Liver (tissue), 8 donors: ENCODE measurements at regions not wholly inside any gene's neighbourhood (a gene's known extent, or its start where the extent isn't known, plus 50 kb on each side); places are given as distances from the start of the nearest gene placed in this dataset.
"Not testable (repeated sequence)": the region's sequence is repeated elsewhere in the genome, so short reads cannot be mapped to it uniquely, and the experiment has no call there.

Experiments
- DNase-seq: peaks from one replicate; pipeline ENCODE4 v3.0.0-alpha.2; 2017; ENCODE audit warnings: low spot score
- H3K27ac ChIP-seq, 2 donors: one replicate each; pipeline ENCODE4 v1.7.0; 2013; ENCODE audit warnings: inconsistent platforms in 2 of 2, low read length in 2 of 2, control low read depth in 1 of 2, low read depth in 1 of 2, mild to moderate bottlenecking in 1 of 2
- H3K27me3 ChIP-seq, 4 donors: one replicate each; pipeline versions ENCODE4 v1.6.1 to v1.7.0; 2013; ENCODE audit warnings: low read length in 3 of 4, inconsistent platforms in 1 of 4, mild to moderate bottlenecking in 1 of 4, moderate library complexity in 1 of 4; ENCODE audit not compliant: control insufficient read depth in 4 of 4, insufficient read depth in 4 of 4
- H3K36me3 ChIP-seq, 4 donors: one replicate each; pipeline versions ENCODE4 v1.6.1 to v1.7.0; 2013; ENCODE audit warnings: low read length in 3 of 4, mild to moderate bottlenecking in 3 of 4, low read depth in 1 of 4, moderate library complexity in 1 of 4; ENCODE audit not compliant: control insufficient read depth in 4 of 4, insufficient read depth in 3 of 4
- H3K4me1 ChIP-seq, 4 donors: one replicate each; pipeline versions ENCODE4 v1.6.1 to v1.7.0; 2013; ENCODE audit warnings: low read length in 3 of 4, mild to moderate bottlenecking in 3 of 4, moderate library complexity in 1 of 4; ENCODE audit not compliant: control insufficient read depth in 4 of 4, insufficient read depth in 4 of 4
- H3K4me3 ChIP-seq, 3 donors: one replicate each; pipeline versions ENCODE4 v1.6.1 to v1.7.0; 2013; ENCODE audit warnings: low read length in 3 of 3, control low read depth in 1 of 3, low read depth in 1 of 3, mild to moderate bottlenecking in 1 of 3
- H3K9ac ChIP-seq, 2 donors: one replicate each; pipeline ENCODE4 v1.7.0; 2013; ENCODE audit warnings: low read length in 2 of 2, mild to moderate bottlenecking in 2 of 2, moderate library complexity in 2 of 2, control low read depth in 1 of 2, low read depth in 1 of 2
- H3K9me3 ChIP-seq, 4 donors: one replicate each; pipeline versions ENCODE4 v1.6.1 to v1.7.0; 2013; ENCODE audit warnings: low read length in 3 of 4; ENCODE audit not compliant: control insufficient read depth in 4 of 4
- ATF3 ChIP-seq: IDR thresholded peaks from 2 replicates; pipeline ENCODE4 v1.6.1; 2016; ENCODE audit warnings: antibody characterized with exemption
- EGR1 ChIP-seq, 2 donors: IDR thresholded peaks; 2 replicates each; pipeline ENCODE4 v1.6.1; 2016 to 2018; ENCODE audit warnings: antibody characterized with exemption in 2 of 2, low read depth in 2 of 2
- FOXA2 ChIP-seq: IDR thresholded peaks from 2 replicates; pipeline ENCODE4 v1.6.1; 2016; ENCODE audit warnings: antibody characterized with exemption
- GABPA ChIP-seq, 2 donors: IDR thresholded peaks in 1 of 2; conservative IDR thresholded peaks in 1 of 2; 2 replicates each; pipeline ENCODE4 v1.6.1; 2016; ENCODE audit warnings: antibody characterized with exemption in 2 of 2, mild to moderate bottlenecking in 1 of 2, moderate library complexity in 1 of 2
- HNF4A ChIP-seq, 2 donors: conservative IDR thresholded peaks; 2 replicates each; pipeline ENCODE4 v1.6.1; 2016; ENCODE audit warnings: antibody characterized with exemption in 2 of 2, mild to moderate bottlenecking in 2 of 2
- HNF4G ChIP-seq: IDR thresholded peaks from 2 replicates; pipeline ENCODE4 v1.6.1; 2016; ENCODE audit warnings: antibody characterized with exemption
- JUND ChIP-seq, 2 donors: IDR thresholded peaks; 2 replicates each; pipeline ENCODE4 v1.6.1; 2016; ENCODE audit warnings: antibody characterized with exemption in 2 of 2
- NR2F2 ChIP-seq: IDR thresholded peaks from 2 replicates; pipeline ENCODE4 v1.6.1; 2016; ENCODE audit warnings: antibody characterized with exemption
- RAD21 ChIP-seq, 2 donors: IDR thresholded peaks; 2 replicates each; pipeline ENCODE4 v1.6.1; 2016; ENCODE audit warnings: antibody characterized with exemption in 2 of 2, mild to moderate bottlenecking in 2 of 2
- REST ChIP-seq: IDR thresholded peaks from 2 replicates; pipeline ENCODE4 v1.6.1; 2016; ENCODE audit warnings: antibody characterized with exemption, mild to moderate bottlenecking
- RXRA ChIP-seq, 2 donors: IDR thresholded peaks; 2 replicates each; pipeline ENCODE4 v1.6.1; 2017 to 2018; ENCODE audit warnings: antibody characterized with exemption in 2 of 2, mild to moderate bottlenecking in 1 of 2
- SP1 ChIP-seq: IDR thresholded peaks from 2 replicates; pipeline ENCODE4 v1.6.1; 2018; ENCODE audit warnings: antibody characterized with exemption, mild to moderate bottlenecking
- TAF1 ChIP-seq: conservative IDR thresholded peaks from 2 replicates; pipeline ENCODE4 v1.6.1; 2016; ENCODE audit warnings: antibody characterized with exemption, mild to moderate bottlenecking
- YY1 ChIP-seq: IDR thresholded peaks from 2 replicates; pipeline ENCODE4 v1.6.1; 2016; ENCODE audit warnings: antibody characterized with exemption, mild to moderate bottlenecking
- ZBTB33 ChIP-seq: IDR thresholded peaks from 2 replicates; pipeline ENCODE4 v1.6.1; 2016; ENCODE audit warnings: antibody characterized with exemption
- WGBS: extraction: QIAGEN DNeasy Blood & Tissue Kit; methylation state at CpG from one replicate; pipeline ENCODE4 v1.1.7; 2013; 5-methylcytosine and 5-hydroxymethylcytosine counted together
- TF ChIP-seq, protein P1 (sequence below): fragments of 150-350 bp; IDR thresholded peaks from 2 replicates; pipeline ENCODE4 v1.5.1; 2017; ENCODE audit warnings: improper control_type of control experiment, low read depth, low read length; ENCODE audit not compliant: missing input control
- TF ChIP-seq, protein P2 (sequence below): IDR thresholded peaks from 2 replicates; pipeline ENCODE4 v1.6.1; 2016; ENCODE audit warnings: antibody characterized with exemption
- donor health status: healthy.
- donor health status: healthy.
- donor health status: healthy.
- donor health status: healthy.
- donor health status: healthy.

GRCh38 chr18:51260118-51260517 is 62.6 kb upstream of the MEX3C start:
- H3K36me3 ChIP-seq = no peaks in the 10 kb centered on the region
- no peak overlapping the region for H3K9ac ChIP-seq
- H3K27ac ChIP-seq = no peak overlapping the region
- H3K4me1 ChIP-seq = no peaks in the 10 kb centered on the region
- no peaks in the 10 kb centered on the region for H3K9me3 ChIP-seq
- DNase-seq = no peak
- H3K4me3 ChIP-seq = no peak overlapping the region
- TF ChIP-seq JUND (IDR thresholded peaks at IDR 0.05) (no peak), EGR1 (IDR thresholded peaks at IDR 0.05; ENCODE audit: low read depth in 2 of 2) (no peak), SP1 (no peak), ATF3 (no peak), FOXA2 (no peak)
- TF ChIP-seq, protein P1, sequence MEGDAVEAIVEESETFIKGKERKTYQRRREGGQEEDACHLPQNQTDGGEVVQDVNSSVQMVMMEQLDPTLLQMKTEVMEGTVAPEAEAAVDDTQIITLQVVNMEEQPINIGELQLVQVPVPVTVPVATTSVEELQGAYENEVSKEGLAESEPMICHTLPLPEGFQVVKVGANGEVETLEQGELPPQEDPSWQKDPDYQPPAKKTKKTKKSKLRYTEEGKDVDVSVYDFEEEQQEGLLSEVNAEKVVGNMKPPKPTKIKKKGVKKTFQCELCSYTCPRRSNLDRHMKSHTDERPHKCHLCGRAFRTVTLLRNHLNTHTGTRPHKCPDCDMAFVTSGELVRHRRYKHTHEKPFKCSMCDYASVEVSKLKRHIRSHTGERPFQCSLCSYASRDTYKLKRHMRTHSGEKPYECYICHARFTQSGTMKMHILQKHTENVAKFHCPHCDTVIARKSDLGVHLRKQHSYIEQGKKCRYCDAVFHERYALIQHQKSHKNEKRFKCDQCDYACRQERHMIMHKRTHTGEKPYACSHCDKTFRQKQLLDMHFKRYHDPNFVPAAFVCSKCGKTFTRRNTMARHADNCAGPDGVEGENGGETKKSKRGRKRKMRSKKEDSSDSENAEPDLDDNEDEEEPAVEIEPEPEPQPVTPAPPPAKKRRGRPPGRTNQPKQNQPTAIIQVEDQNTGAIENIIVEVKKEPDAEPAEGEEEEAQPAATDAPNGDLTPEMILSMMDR = no peak
- WGBS = 85% methylated on average over 2 of the region's 2 CpGs
- H3K27me3 ChIP-seq = no peaks in the 10 kb centered on the region

DNA sequence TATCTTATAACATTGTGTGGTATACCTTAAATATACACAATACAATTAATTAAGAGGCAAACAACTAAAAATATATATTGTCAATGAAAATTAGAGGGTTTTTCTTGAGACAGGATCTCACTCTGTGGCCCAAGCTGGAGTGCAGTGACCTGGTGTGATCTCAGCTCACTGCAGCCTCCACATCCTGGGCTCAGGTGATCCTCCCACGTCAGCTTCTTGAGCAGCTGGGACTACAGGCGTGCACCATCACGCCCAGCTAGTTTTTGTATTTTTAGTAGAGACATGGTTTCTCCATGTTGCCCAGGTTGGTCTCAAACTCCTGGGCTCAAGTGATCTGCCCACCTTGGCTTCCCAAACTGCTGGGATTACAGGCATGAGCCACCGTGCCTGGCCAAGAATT is 68.6 kb upstream of the MEX3C start:
- not testable (repeated sequence) for H3K36me3 ChIP-seq, H3K27ac ChIP-seq, DNase-seq, H3K4me3 ChIP-seq, H3K9me3 ChIP-seq, H3K27me3 ChIP-seq, H3K4me1 ChIP-seq, H3K9ac ChIP-seq
- WGBS = 82% methylated on average over 4 of the region's 4 CpGs

DNA sequence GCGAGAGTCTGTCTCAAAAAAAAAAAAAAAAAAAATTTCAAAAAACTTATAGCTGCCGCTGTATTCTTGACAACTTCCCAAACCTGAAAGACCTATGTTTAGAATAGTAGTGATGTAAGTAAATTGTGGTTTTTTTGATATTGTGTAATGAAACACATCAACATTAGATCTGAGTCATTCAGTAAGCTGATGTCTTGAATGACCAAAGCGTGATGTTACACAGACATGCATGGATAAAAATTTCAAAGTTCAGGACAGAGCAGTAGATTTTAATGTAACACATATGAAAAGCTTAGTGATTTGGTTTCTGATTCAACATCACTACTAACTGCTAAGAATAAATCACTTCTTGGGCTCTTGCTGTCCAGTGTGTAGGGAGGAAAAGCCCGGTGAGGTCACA is 69.3 kb upstream of the MEX3C start:
- no peak for TF ChIP-seq JUND (IDR thresholded peaks at IDR 0.05)
- TF ChIP-seq, protein P1 = no peak
- TF ChIP-seq TAF1 = no peak
- no peak for TF ChIP-seq ZBTB33
- TF ChIP-seq GABPA (IDR thresholded peaks at IDR 0.05 in 1 of 2, conservative IDR thresholded peaks at IDR 0.05 in 1 of 2) = no peak
- TF ChIP-seq, protein P2, sequence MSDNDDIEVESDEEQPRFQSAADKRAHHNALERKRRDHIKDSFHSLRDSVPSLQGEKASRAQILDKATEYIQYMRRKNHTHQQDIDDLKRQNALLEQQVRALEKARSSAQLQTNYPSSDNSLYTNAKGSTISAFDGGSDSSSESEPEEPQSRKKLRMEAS = no peak
- no peak for TF ChIP-seq RXRA (IDR thresholded peaks at IDR 0.05)
- TF ChIP-seq HNF4A (conservative IDR thresholded peaks at IDR 0.05) = no peak
- TF ChIP-seq SP1 = no peak
- TF ChIP-seq REST = no peak
- TF ChIP-seq EGR1 (IDR thresholded peaks at IDR 0.05; ENCODE audit: low read depth in 2 of 2) = no peak
- no peak for TF ChIP-seq HNF4G
- no peak for TF ChIP-seq FOXA2
- TF ChIP-seq ATF3 = no peak
- TF ChIP-seq YY1 = no peak
- TF ChIP-seq RAD21 (IDR thresholded peaks at IDR 0.05) = no peak
- no peak for TF ChIP-seq NR2F2
- Histone ChIP-seq H3K4me1 (no peaks in the 10 kb centered on the region), H3K4me3 (no peak overlapping the region), H3K27me3 (no peaks in the 10 kb centered on the region), H3K36me3 (no peaks in the 10 kb centered on the region), H3K9ac (no peak overlapping the region), H3K27ac (no peak overlapping the region), H3K9me3 (no peaks in the 10 kb centered on the region)
- DNase-seq = no peak
- WGBS = 88% methylated on average over 4 of the region's 4 CpGs
